PC-3 (cell line): ENCODE measurements at regions not wholly inside any gene's neighbourhood (a gene's known extent, or its start where the extent isn't known, plus 50 kb on each side); places are given as distances from the start of the nearest gene placed in this dataset.

Experiments
- EZH2phosphoT487 ChIP-seq: fragments of 300-600 bp; sonication (generic); IDR thresholded peaks from 2 replicates; pipeline ENCODE4 v1.6.1; 2018; ENCODE audit warnings: mild to moderate bottlenecking, antibody characterized with exemption, low read length, borderline replicate concordance
- TF ChIP-seq, protein P1 (sequence below): fragments of 300-600 bp; sonication (generic); conservative IDR thresholded peaks from 2 replicates; pipeline ENCODE4 v1.5.1; 2017; ENCODE audit warnings: antibody characterized with exemption, low read depth, mild to moderate bottlenecking, low read length

- TF ChIP-seq, protein P1, sequence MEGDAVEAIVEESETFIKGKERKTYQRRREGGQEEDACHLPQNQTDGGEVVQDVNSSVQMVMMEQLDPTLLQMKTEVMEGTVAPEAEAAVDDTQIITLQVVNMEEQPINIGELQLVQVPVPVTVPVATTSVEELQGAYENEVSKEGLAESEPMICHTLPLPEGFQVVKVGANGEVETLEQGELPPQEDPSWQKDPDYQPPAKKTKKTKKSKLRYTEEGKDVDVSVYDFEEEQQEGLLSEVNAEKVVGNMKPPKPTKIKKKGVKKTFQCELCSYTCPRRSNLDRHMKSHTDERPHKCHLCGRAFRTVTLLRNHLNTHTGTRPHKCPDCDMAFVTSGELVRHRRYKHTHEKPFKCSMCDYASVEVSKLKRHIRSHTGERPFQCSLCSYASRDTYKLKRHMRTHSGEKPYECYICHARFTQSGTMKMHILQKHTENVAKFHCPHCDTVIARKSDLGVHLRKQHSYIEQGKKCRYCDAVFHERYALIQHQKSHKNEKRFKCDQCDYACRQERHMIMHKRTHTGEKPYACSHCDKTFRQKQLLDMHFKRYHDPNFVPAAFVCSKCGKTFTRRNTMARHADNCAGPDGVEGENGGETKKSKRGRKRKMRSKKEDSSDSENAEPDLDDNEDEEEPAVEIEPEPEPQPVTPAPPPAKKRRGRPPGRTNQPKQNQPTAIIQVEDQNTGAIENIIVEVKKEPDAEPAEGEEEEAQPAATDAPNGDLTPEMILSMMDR: no peak
- TF ChIP-seq EZH2phosphoT487: no peak
These were observed 654.7 kb upstream of the FANCL start for GRCh38 chr2:58895857-58896256.
